GM12892 (cell line): ENCODE measurements at regions not wholly inside any gene's neighbourhood (a gene's known extent, or its start where the extent isn't known, plus 50 kb on each side); places are given as distances from the start of the nearest gene placed in this dataset.

Source experiments
- POLR2AphosphoS5 ChIP-seq: IDR thresholded peaks from 2 replicates; pipeline ENCODE4 v1.6.1; 2011; ENCODE audit warnings: low read depth, low read length, control low read depth
- TAF1 ChIP-seq: IDR thresholded peaks from 2 replicates; pipeline ENCODE4 v1.6.1; 2011; ENCODE audit warnings: low read depth, mild to moderate bottlenecking, control low read depth, low read length, borderline replicate concordance

DNA sequence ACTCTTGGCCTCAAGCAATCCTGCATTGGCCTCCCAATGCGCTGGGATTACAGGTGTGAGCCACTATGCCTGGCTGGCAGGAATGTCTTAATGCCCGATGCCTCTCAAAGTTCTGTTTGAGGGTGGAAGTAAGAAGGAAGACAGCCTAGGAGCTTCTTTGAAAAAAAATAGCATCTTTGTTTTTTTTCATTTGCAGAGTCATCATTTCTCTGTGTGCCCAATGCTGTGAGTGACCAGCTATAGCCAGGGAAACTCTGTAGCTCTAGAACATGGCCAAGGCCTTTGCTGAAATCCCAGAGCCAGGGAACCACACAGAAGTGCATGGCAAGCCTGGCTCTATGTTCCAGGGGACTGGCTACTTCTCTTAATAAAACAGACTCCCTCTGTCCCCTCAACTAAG, 260.0 kb downstream of the C1D start:
- TF ChIP-seq POLR2AphosphoS5 (no peak), TAF1 (no peak)
